ENCODE measurements at regions not wholly inside any gene's neighbourhood (a gene's known extent, or its start where the extent isn't known, plus 50 kb on each side); places are given as distances from the start of the nearest gene placed in this dataset.
"Not testable (repeated sequence)": the region's sequence is repeated elsewhere in the genome, so short reads cannot be mapped to it uniquely, and the experiment has no call there.

DNA sequence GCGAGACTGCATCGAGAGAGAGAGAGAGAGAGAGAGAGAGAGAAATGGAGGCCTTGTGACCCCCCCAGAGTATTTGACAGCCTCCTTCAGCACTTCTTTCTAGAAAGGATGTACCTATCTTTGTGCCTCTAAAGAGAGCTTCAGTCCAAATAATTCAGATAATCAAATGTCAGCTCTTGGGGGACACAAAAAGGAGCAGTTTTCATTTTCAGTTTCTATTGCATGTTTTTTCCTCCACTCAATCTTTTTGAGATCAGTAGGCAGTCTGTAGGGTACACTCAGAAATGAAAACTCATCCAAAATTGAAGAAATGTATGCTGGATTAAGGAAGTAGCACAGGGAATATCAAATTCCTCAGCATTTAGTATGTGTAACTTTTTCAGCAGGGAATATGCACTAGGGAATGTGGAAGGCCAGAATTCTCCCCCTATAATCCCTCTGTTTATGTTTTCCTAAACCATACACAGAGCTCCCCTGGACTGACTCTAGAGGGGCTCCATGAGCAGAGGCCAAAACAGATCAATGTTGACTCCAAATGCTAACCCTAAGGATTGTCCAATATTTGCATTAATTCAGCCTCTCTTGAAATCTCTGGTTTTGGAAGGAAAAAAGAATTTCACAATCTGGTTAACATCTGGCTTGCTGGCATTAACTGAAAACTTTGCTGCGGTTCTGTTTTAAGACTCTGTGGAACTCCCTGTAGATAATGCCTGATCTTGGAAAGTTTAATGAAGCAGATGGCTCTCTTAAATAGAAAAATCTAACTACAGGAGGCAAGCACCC lies 250.1 kb downstream of the CEMIP2 start:
- no peak overlapping the region for H3K4me3 ChIP-seq (ENCODE audit: control insufficient read depth, low read depth, low read length)
- peak; percentile 50 for DNase-seq (ENCODE audit: low read depth)
- TF ChIP-seq, protein P1, sequence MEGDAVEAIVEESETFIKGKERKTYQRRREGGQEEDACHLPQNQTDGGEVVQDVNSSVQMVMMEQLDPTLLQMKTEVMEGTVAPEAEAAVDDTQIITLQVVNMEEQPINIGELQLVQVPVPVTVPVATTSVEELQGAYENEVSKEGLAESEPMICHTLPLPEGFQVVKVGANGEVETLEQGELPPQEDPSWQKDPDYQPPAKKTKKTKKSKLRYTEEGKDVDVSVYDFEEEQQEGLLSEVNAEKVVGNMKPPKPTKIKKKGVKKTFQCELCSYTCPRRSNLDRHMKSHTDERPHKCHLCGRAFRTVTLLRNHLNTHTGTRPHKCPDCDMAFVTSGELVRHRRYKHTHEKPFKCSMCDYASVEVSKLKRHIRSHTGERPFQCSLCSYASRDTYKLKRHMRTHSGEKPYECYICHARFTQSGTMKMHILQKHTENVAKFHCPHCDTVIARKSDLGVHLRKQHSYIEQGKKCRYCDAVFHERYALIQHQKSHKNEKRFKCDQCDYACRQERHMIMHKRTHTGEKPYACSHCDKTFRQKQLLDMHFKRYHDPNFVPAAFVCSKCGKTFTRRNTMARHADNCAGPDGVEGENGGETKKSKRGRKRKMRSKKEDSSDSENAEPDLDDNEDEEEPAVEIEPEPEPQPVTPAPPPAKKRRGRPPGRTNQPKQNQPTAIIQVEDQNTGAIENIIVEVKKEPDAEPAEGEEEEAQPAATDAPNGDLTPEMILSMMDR (conservative IDR thresholded peaks at IDR 0.05; ENCODE audit: control insufficient read depth, insufficient read depth, low read depth, low read length): no peak

DNA sequence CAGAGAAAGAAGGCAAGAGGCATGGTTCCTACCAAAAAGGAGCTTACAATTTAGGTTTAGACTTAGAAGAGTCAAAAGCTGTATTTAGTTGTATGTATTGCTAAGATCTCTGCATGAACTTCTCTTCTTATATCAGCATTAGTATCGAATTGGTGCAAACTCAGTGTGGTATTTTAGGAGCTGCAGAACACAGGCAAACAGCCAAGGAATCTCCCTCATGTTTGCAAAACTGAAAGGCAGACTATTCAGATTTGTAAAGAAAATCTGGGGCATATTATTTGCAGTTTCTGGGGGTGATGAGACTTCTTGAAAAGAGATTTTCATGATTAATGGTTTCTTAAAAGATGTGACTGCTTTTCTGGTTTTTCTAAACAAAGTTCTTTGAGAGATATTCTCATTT lies 252.7 kb downstream of the CEMIP2 start:
- no peak overlapping the region for H3K4me3 ChIP-seq (ENCODE audit: control insufficient read depth, low read depth, low read length)
- DNase-seq (ENCODE audit: low read depth): no peak
- TF ChIP-seq, protein P1 (conservative IDR thresholded peaks at IDR 0.05; ENCODE audit: control insufficient read depth, insufficient read depth, low read depth, low read length): no peak

DNA sequence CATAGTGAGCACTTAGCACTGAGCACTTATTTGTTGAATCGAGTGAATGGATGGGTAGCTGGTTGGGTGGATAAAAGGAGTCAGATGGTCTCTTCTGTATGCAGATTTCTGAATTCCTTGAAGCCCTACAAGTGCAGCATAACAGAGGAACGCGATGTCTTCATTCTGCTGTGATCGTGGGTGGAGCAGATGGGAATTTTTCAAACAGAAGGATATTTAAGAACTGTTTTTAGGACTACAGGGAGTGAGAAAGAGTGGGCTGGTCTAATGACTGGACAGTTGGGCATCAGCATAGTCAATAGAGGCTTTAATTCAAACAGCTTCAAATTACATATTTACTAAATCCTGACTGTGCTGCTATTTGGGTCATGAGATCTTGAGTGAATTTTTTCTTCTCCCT lies 253.2 kb downstream of the CEMIP2 start:
- TF ChIP-seq, protein P1 (conservative IDR thresholded peaks at IDR 0.05; ENCODE audit: control insufficient read depth, insufficient read depth, low read depth, low read length): no peak
- no peak for DNase-seq (ENCODE audit: low read depth)
- H3K4me3 ChIP-seq (ENCODE audit: control insufficient read depth, low read depth, low read length): no peak overlapping the region

DNA sequence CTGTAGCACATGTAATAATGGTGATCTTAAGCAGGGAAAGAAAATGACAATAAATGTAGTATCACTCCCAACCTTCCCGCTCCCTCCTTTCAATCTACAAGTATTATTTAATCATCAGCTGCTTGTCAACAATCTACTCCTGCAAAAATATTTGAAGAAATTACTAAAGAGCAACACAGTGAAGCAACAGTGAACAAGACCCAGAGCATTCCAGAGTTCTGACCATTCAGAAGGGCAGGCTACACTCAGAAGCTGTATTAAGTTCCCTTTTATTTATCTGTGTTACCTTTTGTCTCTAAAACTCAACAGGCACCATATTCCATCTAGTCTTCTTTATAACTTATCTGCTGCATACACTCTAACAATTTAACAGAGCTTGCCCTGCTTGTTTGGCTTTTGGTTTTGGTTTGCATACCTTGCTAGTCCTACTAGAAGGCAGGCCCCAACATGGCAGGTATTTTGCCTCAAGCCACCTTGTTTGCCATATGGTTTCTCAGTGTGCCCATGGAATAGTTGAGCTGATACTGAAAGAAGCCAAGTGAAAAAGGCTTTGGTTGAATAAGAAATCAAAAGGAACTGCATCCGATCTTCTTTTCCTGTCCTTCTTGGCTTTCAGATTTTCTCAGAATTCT lies 253.9 kb downstream of the CEMIP2 start:
- no peak for DNase-seq (ENCODE audit: low read depth)
- no peak overlapping the region for H3K4me3 ChIP-seq (ENCODE audit: control insufficient read depth, low read depth, low read length)
- TF ChIP-seq, protein P1 (conservative IDR thresholded peaks at IDR 0.05; ENCODE audit: control insufficient read depth, insufficient read depth, low read depth, low read length): no peak

DNA sequence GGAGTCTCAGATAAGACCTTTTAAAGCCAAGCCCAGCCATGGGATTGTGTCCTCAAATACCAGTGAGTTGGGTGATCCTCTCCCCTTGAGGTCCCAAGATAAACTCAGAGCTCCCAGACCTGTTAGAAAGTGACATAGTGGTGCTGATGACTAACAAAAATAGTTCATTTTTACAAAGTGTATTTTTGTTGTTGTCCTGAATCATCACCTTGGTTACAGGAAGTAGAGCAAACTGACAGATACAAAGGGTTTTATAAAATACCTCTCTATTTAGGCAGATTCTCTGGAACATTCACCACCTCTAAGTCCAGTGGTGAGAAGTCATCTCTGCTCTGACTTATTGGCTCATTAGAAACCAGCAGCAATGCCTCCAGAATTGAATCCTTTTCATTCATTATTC lies 259.3 kb downstream of the CEMIP2 start:
- TF ChIP-seq, protein P1 (conservative IDR thresholded peaks at IDR 0.05; ENCODE audit: control insufficient read depth, insufficient read depth, low read depth, low read length): no peak
- no peak overlapping the region for H3K4me3 ChIP-seq (ENCODE audit: control insufficient read depth, low read depth, low read length)
- DNase-seq (ENCODE audit: low read depth): peak; percentile 15

DNA sequence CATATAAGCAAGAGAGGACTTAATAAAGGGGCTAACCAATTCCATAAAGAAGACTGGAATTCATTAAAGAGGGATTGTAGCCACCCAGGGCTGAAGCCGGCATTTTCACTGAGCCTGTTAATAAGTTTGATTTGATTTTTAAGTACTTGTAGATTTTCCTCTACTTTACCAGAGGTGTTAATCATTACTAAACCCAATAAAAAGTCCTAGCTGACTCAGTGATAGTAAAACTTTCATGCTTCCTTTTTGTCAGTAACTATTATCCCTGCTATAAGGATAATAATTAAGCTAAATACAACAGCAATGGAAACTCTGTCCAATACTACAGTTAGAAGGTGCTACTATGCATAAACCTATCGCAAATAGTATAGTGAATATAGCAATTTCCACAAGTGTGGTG lies 260.2 kb downstream of the CEMIP2 start:
- not testable (repeated sequence) for H3K4me3 ChIP-seq (ENCODE audit: control insufficient read depth, low read depth, low read length); DNase-seq (ENCODE audit: low read depth)

DNA sequence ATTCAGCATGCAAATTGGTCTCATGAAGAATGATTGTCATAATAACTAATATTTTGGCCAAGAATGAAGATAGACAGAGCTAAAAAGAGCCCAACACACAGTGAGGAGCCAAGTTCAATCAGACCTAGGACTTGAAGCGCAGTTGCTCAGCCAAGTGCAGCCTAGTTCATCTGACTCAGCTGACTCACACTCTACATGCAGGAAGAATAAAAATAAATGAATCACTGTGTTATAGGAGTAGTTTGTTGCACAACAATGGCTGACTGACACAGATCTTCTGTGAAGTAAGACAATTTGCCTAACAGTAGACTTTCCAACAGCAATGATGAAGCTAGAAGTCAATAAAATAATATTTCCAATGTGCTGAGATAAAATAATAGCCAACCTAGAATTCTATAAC lies 261.5 kb downstream of the CEMIP2 start:
- DNase-seq (ENCODE audit: low read depth): peak; percentile 87
- TF ChIP-seq, protein P1 (conservative IDR thresholded peaks at IDR 0.05; ENCODE audit: control insufficient read depth, insufficient read depth, low read depth, low read length): no peak
- H3K4me3 ChIP-seq (ENCODE audit: control insufficient read depth, low read depth, low read length): no peak overlapping the region
